ENCODE measurements at regions not wholly inside any gene's neighbourhood (a gene's known extent, or its start where the extent isn't known, plus 50 kb on each side); places are given as distances from the start of the nearest gene placed in this dataset.

DNA sequence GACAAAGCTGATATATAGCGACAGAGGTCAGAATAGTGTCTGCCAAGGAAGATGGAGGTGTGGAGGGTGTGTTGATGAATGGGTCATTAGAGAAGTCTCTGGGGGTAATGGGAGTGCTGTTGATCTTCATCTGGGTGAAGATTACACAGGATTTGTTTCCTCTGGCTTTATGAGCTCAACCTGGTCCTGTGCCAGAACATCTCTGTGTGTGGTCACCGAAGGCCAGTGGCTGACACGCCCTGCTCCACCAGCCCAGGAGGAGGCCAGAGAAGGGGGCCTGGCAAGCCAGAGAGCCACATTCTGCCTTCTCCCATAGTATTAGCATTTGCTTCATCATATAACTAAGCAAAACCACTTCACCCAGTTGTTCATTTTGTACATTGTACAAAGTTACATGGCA is 121.1 kb downstream of the ZNF621 start:
- WGBS, 3 donors: 34 to 42% (median 38%) methylated on average over 3 of the region's 3 CpGs
- H3K4me1 ChIP-seq: no peaks in the 10 kb centered on the region
- no peaks in the 10 kb centered on the region for H3K27me3 ChIP-seq (ENCODE audit: insufficient read depth in 3 of 3, low read length in 2 of 3)
- TF ChIP-seq CTCF (IDR thresholded peaks at IDR 0.05): no peak
- no peak for DNase-seq
- no peak overlapping the region for H3K27ac ChIP-seq
- no peak overlapping the region for H3K4me3 ChIP-seq
- H3K9me3 ChIP-seq: no peaks in the 10 kb centered on the region
- intact Hi-C loops (cut with DNase I): no loop called here
- ATAC-seq: no peak
- no peaks in the 10 kb centered on the region for H3K36me3 ChIP-seq (ENCODE audit: insufficient read depth in 1 of 2, low read depth in 1 of 2)

- Histone ChIP-seq H3K27me3 (ENCODE audit: insufficient read depth in 3 of 3, low read length in 2 of 3) (no peaks in the 10 kb centered on the region), H3K9me3 (no peaks in the 10 kb centered on the region), H3K27ac (no peak overlapping the region), H3K36me3 (ENCODE audit: insufficient read depth in 1 of 2, low read depth in 1 of 2) (no peaks in the 10 kb centered on the region), H3K4me1 (no peaks in the 10 kb centered on the region), H3K4me3 (no peak overlapping the region)
- DNase-seq (no peak), ATAC-seq (no peak)
- intact Hi-C loops (cut with DNase I): no loop called here
- no peak for TF ChIP-seq CTCF (IDR thresholded peaks at IDR 0.05)
- WGBS, 3 donors: 71 to 81% (median 79%) methylated on average over 4 of the region's 4 CpGs
These were observed 124.6 kb downstream of the ZNF621 start for GRCh38 chr3:40649346-40649745.

DNA sequence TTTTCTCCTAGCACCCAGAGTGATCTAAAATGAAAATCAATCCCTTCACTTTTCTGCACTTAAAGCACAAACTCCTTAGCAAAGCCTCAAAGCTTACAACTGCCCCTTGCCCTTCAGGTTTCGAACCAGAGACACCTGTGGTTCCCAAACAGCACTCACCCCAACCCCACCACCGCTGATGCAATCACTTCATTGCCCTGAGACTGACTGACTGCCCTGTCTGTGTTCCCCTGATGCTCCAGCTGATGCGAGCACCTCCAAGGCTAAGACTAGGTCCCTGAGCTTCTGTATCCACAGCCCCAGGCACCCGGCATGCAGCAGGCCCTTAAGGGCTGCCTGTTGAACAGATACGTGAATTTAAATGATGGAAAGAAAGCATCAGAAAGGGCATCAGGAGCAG is 127.3 kb downstream of the ZNF621 start:
- Histone ChIP-seq H3K36me3 (ENCODE audit: insufficient read depth in 1 of 2, low read depth in 1 of 2) (no peaks in the 10 kb centered on the region), H3K4me1 (no peaks in the 10 kb centered on the region), H3K4me3 (no peak overlapping the region), H3K27ac (no peak overlapping the region), H3K27me3 (ENCODE audit: insufficient read depth in 3 of 3, low read length in 2 of 3) (no peaks in the 10 kb centered on the region), H3K9me3 (no peaks in the 10 kb centered on the region)
- no peak for TF ChIP-seq CTCF (IDR thresholded peaks at IDR 0.05)
- DNase-seq: no peak
- intact Hi-C loops (cut with DNase I): no loop called here
- 95 to 97% (median 96%) methylated on average over 5 of the region's 5 CpGs for WGBS, 3 donors
- ATAC-seq: no peak

GRCh38 chr3:40653001-40653400 is 128.2 kb downstream of the ZNF621 start:
- no peaks in the 10 kb centered on the region for H3K4me1 ChIP-seq
- 62 to 79% (median 74%) methylated on average over 2 of the region's 2 CpGs for WGBS, 3 donors
- intact Hi-C loops (cut with DNase I): no loop called here
- no peaks in the 10 kb centered on the region for H3K36me3 ChIP-seq (ENCODE audit: insufficient read depth in 1 of 2, low read depth in 1 of 2)
- DNase-seq (no peak), ATAC-seq (no peak)
- H3K27ac ChIP-seq: no peak overlapping the region
- H3K4me3 ChIP-seq: no peak overlapping the region
- no peaks in the 10 kb centered on the region for H3K9me3 ChIP-seq
- no peaks in the 10 kb centered on the region for H3K27me3 ChIP-seq (ENCODE audit: insufficient read depth in 3 of 3, low read length in 2 of 3)
- no peak for TF ChIP-seq CTCF (IDR thresholded peaks at IDR 0.05)

DNA sequence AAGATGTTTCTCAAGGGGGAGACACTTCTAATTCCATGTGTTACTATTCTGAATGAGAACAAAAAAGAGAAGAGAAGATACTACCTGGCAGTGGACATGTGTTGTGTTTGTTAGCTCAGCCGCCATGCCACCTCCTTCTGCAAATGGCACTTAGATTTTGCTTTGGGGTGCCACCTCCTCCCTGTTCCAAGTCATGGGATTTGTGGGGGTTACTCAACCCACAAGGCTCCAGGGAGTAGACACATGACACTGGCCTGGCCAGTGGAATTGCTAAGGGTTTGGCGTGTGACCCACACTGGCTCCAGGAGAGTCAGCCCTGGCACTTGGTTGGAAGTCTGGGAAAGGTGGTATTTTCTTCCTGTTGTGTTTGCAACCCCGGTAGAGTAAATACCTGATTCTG is 129.1 kb downstream of the ZNF621 start:
- ATAC-seq (no peak), DNase-seq (no peak)
- Histone ChIP-seq H3K36me3 (ENCODE audit: insufficient read depth in 1 of 2, low read depth in 1 of 2) (no peaks in the 10 kb centered on the region), H3K27me3 (ENCODE audit: insufficient read depth in 3 of 3, low read length in 2 of 3) (no peaks in the 10 kb centered on the region), H3K4me1 (no peaks in the 10 kb centered on the region), H3K27ac (no peak overlapping the region), H3K4me3 (no peak overlapping the region), H3K9me3 (no peaks in the 10 kb centered on the region)
- intact Hi-C loops (cut with DNase I): no loop called here
- TF ChIP-seq CTCF (IDR thresholded peaks at IDR 0.05): no peak
- WGBS, 3 donors: 92 to 95% (median 94%) methylated on average over 3 of the region's 3 CpGs
